ENCODE measurements at regions not wholly inside any gene's neighbourhood (a gene's known extent, or its start where the extent isn't known, plus 50 kb on each side); places are given as distances from the start of the nearest gene placed in this dataset.

GRCh38 chr2:15701991-15702390 lies 110.3 kb downstream of the DDX1 start:
- no peak for DNase-seq (ENCODE audit: low read depth)
- no peak overlapping the region for H3K4me3 ChIP-seq (ENCODE audit: low read length)
- TF ChIP-seq, protein P1, sequence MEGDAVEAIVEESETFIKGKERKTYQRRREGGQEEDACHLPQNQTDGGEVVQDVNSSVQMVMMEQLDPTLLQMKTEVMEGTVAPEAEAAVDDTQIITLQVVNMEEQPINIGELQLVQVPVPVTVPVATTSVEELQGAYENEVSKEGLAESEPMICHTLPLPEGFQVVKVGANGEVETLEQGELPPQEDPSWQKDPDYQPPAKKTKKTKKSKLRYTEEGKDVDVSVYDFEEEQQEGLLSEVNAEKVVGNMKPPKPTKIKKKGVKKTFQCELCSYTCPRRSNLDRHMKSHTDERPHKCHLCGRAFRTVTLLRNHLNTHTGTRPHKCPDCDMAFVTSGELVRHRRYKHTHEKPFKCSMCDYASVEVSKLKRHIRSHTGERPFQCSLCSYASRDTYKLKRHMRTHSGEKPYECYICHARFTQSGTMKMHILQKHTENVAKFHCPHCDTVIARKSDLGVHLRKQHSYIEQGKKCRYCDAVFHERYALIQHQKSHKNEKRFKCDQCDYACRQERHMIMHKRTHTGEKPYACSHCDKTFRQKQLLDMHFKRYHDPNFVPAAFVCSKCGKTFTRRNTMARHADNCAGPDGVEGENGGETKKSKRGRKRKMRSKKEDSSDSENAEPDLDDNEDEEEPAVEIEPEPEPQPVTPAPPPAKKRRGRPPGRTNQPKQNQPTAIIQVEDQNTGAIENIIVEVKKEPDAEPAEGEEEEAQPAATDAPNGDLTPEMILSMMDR (conservative IDR thresholded peaks at IDR 0.05; ENCODE audit: low read length), result no peak

DNA sequence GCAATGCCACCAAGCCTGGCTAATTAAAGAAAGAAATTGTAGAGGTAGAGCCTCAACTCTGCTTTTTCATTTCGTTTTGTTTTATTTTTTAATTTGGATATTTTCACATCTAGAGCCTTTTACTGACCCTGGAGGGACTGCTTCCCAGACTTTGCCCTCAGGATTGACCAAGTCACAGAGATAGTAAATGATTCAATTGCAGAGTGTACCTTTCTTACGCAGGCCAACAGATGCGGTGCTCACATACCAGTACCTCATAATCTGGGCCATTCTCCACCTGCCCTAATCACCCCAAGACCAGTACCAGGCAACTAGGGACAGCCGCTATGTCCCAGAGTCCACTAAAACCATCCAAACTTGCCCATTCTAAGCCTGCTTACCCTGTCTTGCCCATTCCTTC lies 110.8 kb downstream of the DDX1 start:
- H3K4me3 ChIP-seq (ENCODE audit: low read length), result no peak overlapping the region
- TF ChIP-seq, protein P1 (conservative IDR thresholded peaks at IDR 0.05; ENCODE audit: low read length), result no peak
- DNase-seq (ENCODE audit: low read depth), result no peak

GRCh38 chr2:15703365-15703869 lies 111.7 kb downstream of the DDX1 start:
- H3K4me3 ChIP-seq (ENCODE audit: low read length), result no peak overlapping the region
- TF ChIP-seq, protein P1 (conservative IDR thresholded peaks at IDR 0.05; ENCODE audit: low read length), result no peak
- no peak for DNase-seq (ENCODE audit: low read depth)

DNA sequence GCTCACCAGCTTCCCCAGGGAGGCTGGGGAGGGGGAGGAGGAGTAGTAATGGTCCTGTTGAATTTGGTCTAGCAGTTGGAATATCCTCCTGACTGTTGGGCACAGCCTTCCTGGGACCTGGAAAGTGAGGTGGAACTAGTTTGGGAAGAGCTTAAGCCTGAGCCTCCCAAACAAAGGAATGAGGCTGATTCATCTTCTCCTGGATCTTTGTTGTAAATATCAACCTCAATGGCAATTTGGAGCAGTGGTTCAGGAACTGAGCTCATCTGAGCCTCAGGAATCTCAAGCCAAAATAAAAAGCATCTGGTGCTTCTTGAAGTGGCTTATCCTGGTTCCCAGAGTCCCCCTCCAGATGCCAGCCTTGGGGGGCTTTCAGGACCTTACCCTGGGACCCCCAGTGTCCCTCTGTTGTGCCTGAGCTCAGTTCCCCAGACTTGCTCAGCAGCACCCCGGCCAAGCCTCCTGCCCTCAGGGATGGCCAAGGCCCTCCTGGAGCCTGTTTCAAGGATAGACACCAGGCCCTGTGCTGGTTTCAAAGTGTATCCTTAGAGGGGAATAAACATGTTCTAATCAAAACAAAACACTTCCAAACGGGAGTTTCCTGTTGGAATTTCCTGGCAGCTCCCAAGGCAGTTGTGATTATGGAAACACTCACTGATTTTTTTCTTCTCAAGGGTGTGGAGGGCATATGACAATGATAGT lies 112.6 kb downstream of the DDX1 start:
- TF ChIP-seq, protein P1 (conservative IDR thresholded peaks at IDR 0.05; ENCODE audit: low read length), result no peak
- no peak for DNase-seq (ENCODE audit: low read depth)
- H3K4me3 ChIP-seq (ENCODE audit: low read length), result no peak overlapping the region

DNA sequence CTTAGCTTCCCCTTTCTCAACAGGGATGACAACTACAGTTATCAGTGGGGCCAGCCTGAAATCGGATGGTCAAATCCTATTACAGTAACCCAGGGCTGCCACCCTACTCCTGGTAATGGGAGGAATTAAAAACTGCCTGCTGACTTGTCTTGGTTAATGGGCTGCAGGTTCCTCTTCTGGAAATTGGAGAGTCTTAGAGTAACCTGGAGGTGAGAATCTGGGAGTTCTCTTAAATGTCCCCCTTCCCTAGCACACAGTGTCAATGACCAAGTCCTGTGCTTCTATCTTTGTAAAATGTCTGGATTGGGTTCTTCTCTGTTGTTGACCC lies 113.1 kb downstream of the DDX1 start:
- no peak for DNase-seq (ENCODE audit: low read depth)
- no peak overlapping the region for H3K4me3 ChIP-seq (ENCODE audit: low read length)
- TF ChIP-seq, protein P1 (conservative IDR thresholded peaks at IDR 0.05; ENCODE audit: low read length), result no peak

DNA sequence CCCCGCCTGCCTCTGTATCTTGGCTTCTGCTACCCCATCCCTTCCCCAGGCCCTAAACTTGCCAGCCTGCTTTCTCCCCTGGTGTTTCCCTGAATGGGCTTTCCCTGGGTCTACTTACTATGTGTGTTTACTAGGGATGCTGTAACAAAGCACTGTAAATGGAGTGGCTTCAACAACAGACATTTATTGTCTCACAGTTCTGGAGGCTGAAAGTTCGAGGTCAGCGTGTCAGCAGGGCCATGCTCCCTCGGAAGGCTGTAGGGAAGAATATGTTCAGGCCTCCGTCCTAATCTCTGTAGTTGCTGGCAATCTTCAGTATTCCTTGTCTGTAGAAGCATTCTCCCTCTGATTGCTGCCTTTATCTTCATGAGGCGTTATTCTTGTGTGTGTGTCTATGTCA lies 113.6 kb downstream of the DDX1 start:
- no peak overlapping the region for H3K4me3 ChIP-seq (ENCODE audit: low read length)
- no peak for DNase-seq (ENCODE audit: low read depth)
- TF ChIP-seq, protein P1 (conservative IDR thresholded peaks at IDR 0.05; ENCODE audit: low read length), result no peak

- no peak overlapping the region for H3K4me3 ChIP-seq (ENCODE audit: low read length)
- DNase-seq (ENCODE audit: low read depth), result no peak
- TF ChIP-seq, protein P1 (conservative IDR thresholded peaks at IDR 0.05; ENCODE audit: low read length), result no peak
These were observed 114.2 kb downstream of the DDX1 start for GRCh38 chr2:15705839-15706386.

Measured in AG10803 (cell line).